Mesodermal cell (in vitro differentiated cells): ENCODE measurements at regions not wholly inside any gene's neighbourhood (a gene's known extent, or its start where the extent isn't known, plus 50 kb on each side); places are given as distances from the start of the nearest gene placed in this dataset.

Experiments used
- H3K27ac ChIP-seq: 2 replicates; pipeline ENCODE4 v1.7.0; 2013; ENCODE audit warnings: mild to moderate bottlenecking, low read depth, low read length, moderate library complexity; ENCODE audit not compliant: severe bottlenecking
- H3K36me3 ChIP-seq: 2 replicates; pipeline ENCODE4 v1.7.1; 2013; ENCODE audit warnings: mild to moderate bottlenecking, low read length, moderate library complexity; ENCODE audit not compliant: control insufficient read depth, insufficient read depth
- H3K4me1 ChIP-seq: one replicate; pipeline ENCODE4 v1.7.1; 2013; ENCODE audit warnings: mild to moderate bottlenecking, low read length; ENCODE audit not compliant: insufficient read depth, control insufficient read depth, poor library complexity, severe bottlenecking
- H3K4me3 ChIP-seq: 2 replicates; pipeline ENCODE4 v1.7.0; 2013; ENCODE audit warnings: low read length, control low read depth, mild to moderate bottlenecking; ENCODE audit not compliant: insufficient read depth, poor library complexity, severe bottlenecking; ENCODE audit errors: extremely low read depth
- H3K9me3 ChIP-seq: 2 replicates; pipeline ENCODE4 v1.7.1; 2013; ENCODE audit warnings: mild to moderate bottlenecking, low read length, moderate library complexity; ENCODE audit not compliant: control insufficient read depth
- WGBS, 2 experiments: methylation state at CpG; one replicate each; pipeline ENCODE4 v1.1.5; 2013; ENCODE audit warnings: missing lambda C conversion rate in 2 of 2; ENCODE audit not compliant: insufficient coverage in 2 of 2; 5-methylcytosine and 5-hydroxymethylcytosine counted together

GRCh38 chr6:122109075-122109474 is 290.4 kb upstream of the HSF2 start:
- Histone ChIP-seq H3K36me3 (no peaks in the 10 kb centered on the region), H3K4me1 (no peaks in the 10 kb centered on the region), H3K9me3 (no peaks in the 10 kb centered on the region), H3K4me3 (no peak overlapping the region), H3K27ac (no peak overlapping the region)

GRCh38 chr6:122114717-122115116 is 284.7 kb upstream of the HSF2 start:
- WGBS, 2 experiments: no CpG with 5 or more reads among the region's 2 CpGs
- no peak overlapping the region for H3K27ac ChIP-seq
- no peak overlapping the region for H3K4me3 ChIP-seq
- no peaks in the 10 kb centered on the region for H3K9me3 ChIP-seq
- H3K36me3 ChIP-seq: no peaks in the 10 kb centered on the region
- H3K4me1 ChIP-seq: no peaks in the 10 kb centered on the region

GRCh38 chr6:122116119-122116834 is 283.2 kb upstream of the HSF2 start:
- H3K4me3 ChIP-seq: no peak overlapping the region
- no peaks in the 10 kb centered on the region for H3K9me3 ChIP-seq
- H3K27ac ChIP-seq: no peak overlapping the region
- WGBS, 2 experiments: 92% methylated on average over 2 of the region's 5 CpGs; no CpG with 5 or more reads in 1 of the 2 experiments
- no peaks in the 10 kb centered on the region for H3K36me3 ChIP-seq
- H3K4me1 ChIP-seq: no peaks in the 10 kb centered on the region

- Histone ChIP-seq H3K4me1 (no peaks in the 10 kb centered on the region), H3K27ac (no peak overlapping the region), H3K9me3 (no peaks in the 10 kb centered on the region), H3K4me3 (no peak overlapping the region), H3K36me3 (no peaks in the 10 kb centered on the region)
- no CpG with 5 or more reads among the region's 2 CpGs for WGBS, 2 experiments
These were observed 282.4 kb upstream of the HSF2 start for GRCh38 chr6:122116835-122117627.

- Histone ChIP-seq H3K4me3 (no peak overlapping the region), H3K36me3 (no peaks in the 10 kb centered on the region), H3K9me3 (no peaks in the 10 kb centered on the region), H3K4me1 (no peaks in the 10 kb centered on the region), H3K27ac (no peak overlapping the region)
- no CpG with 5 or more reads among the region's 1 CpG for WGBS, 2 experiments
These were observed 280.4 kb upstream of the HSF2 start for GRCh38 chr6:122118945-122119506.

- WGBS, 2 experiments: no CpG with 5 or more reads among the region's 1 CpG
- H3K4me3 ChIP-seq: no peak overlapping the region
- H3K27ac ChIP-seq: no peak overlapping the region
- H3K4me1 ChIP-seq: no peaks in the 10 kb centered on the region
- H3K9me3 ChIP-seq: no peaks in the 10 kb centered on the region
- no peaks in the 10 kb centered on the region for H3K36me3 ChIP-seq
These were observed 277.2 kb upstream of the HSF2 start for GRCh38 chr6:122122202-122122601.

GRCh38 chr6:122122686-122123085 is 276.8 kb upstream of the HSF2 start:
- Histone ChIP-seq H3K4me1 (no peaks in the 10 kb centered on the region), H3K9me3 (no peaks in the 10 kb centered on the region), H3K36me3 (no peaks in the 10 kb centered on the region), H3K27ac (no peak overlapping the region), H3K4me3 (no peak overlapping the region)
- WGBS, 2 experiments: no CpG with 5 or more reads among the region's 2 CpGs

GRCh38 chr6:122124908-122125307 is 274.5 kb upstream of the HSF2 start:
- H3K4me3 ChIP-seq: no peak overlapping the region
- H3K9me3 ChIP-seq: no peaks in the 10 kb centered on the region
- H3K36me3 ChIP-seq: no peaks in the 10 kb centered on the region
- H3K27ac ChIP-seq: no peak overlapping the region
- H3K4me1 ChIP-seq: no peaks in the 10 kb centered on the region
- WGBS, 2 experiments: no CpG with 5 or more reads among the region's 3 CpGs

GRCh38 chr6:122126894-122127293 is 272.6 kb upstream of the HSF2 start:
- no peaks in the 10 kb centered on the region for H3K36me3 ChIP-seq
- WGBS, 2 experiments: 83% methylated on average over 2 of the region's 3 CpGs; no CpG with 5 or more reads in 1 of the 2 experiments

GRCh38 chr6:122128445-122128844 is 271.0 kb upstream of the HSF2 start:
- H3K9me3 ChIP-seq: no peaks in the 10 kb centered on the region
- H3K4me3 ChIP-seq: no peak overlapping the region
- WGBS, 2 experiments: 100% methylated on average over 1 of the region's 1 CpG; no CpG with 5 or more reads in 1 of the 2 experiments
- H3K4me1 ChIP-seq: no peaks in the 10 kb centered on the region
- no peaks in the 10 kb centered on the region for H3K36me3 ChIP-seq
- no peak overlapping the region for H3K27ac ChIP-seq

More at GRCh38 chr6:122126894-122127293, 272.6 kb upstream of the HSF2 start:
- Histone ChIP-seq H3K9me3 (no peaks in the 10 kb centered on the region), H3K27ac (no peak overlapping the region), H3K4me3 (no peak overlapping the region), H3K4me1 (no peaks in the 10 kb centered on the region)
